Mesendoderm (in vitro differentiated cells): ENCODE measurements at regions not wholly inside any gene's neighbourhood (a gene's known extent, or its start where the extent isn't known, plus 50 kb on each side); places are given as distances from the start of the nearest gene placed in this dataset.

Source experiments
- DNase-seq: peaks from one replicate; pipeline ENCODE4 v3.0.0; 2013
- H2AK5ac ChIP-seq: 2 replicates; pipeline ENCODE4 v1.6.1; 2013; ENCODE audit warnings: low read length, inconsistent platforms
- H2BK120ac ChIP-seq: 2 replicates; pipeline ENCODE4 v1.6.1; 2013; ENCODE audit warnings: low read depth, mild to moderate bottlenecking, low read length, moderate library complexity, mixed read lengths
- H2BK15ac ChIP-seq: replicated peaks from 2 replicates; pipeline ENCODE4 v1.6.1; 2013; ENCODE audit warnings: low read depth, mild to moderate bottlenecking, moderate library complexity
- H2BK5ac ChIP-seq: 2 replicates; pipeline ENCODE4 v1.6.1; 2013; ENCODE audit warnings: low read length, inconsistent platforms
- H3K18ac ChIP-seq: 2 replicates; pipeline ENCODE4 v1.6.1; 2013; ENCODE audit warnings: mild to moderate bottlenecking, low read length, mixed read lengths
- H3K23ac ChIP-seq: one replicate; pipeline ENCODE4 v1.6.1; 2013; ENCODE audit warnings: low read length
- H3K27ac ChIP-seq: 2 replicates; pipeline ENCODE4 v1.5.1; 2013; ENCODE audit warnings: low read depth, mild to moderate bottlenecking, inconsistent platforms, low read length, moderate library complexity
- H3K27me3 ChIP-seq: 2 replicates; pipeline ENCODE4 v1.6.1; 2013; ENCODE audit warnings: low read length, control low read depth, mild to moderate bottlenecking, inconsistent platforms; ENCODE audit not compliant: insufficient read depth, poor library complexity
- H3K36me3 ChIP-seq: 2 replicates; pipeline ENCODE4 v1.6.1; 2013; ENCODE audit warnings: low read length, inconsistent platforms; ENCODE audit not compliant: control insufficient read depth, insufficient read depth
- H3K4ac ChIP-seq: one replicate; pipeline ENCODE4 v1.6.1; 2013; ENCODE audit warnings: low read depth, mild to moderate bottlenecking, low read length, moderate library complexity
- H3K4me1 ChIP-seq: 2 replicates; pipeline ENCODE4 v1.6.1; 2013; ENCODE audit warnings: low read depth, low read length, inconsistent platforms; ENCODE audit not compliant: control insufficient read depth
- H3K4me2 ChIP-seq: 2 replicates; pipeline ENCODE4 v1.6.1; 2013; ENCODE audit warnings: low read length
- H3K4me3 ChIP-seq: 2 replicates; pipeline ENCODE4 v1.5.1; 2013; ENCODE audit warnings: mild to moderate bottlenecking, low read length
- H3K56ac ChIP-seq: one replicate; pipeline ENCODE4 v1.6.1; 2013; ENCODE audit warnings: low read length
- H3K79me1 ChIP-seq: 2 replicates; pipeline ENCODE4 v1.6.1; 2013; ENCODE audit warnings: low read length, inconsistent platforms
- H3K79me2 ChIP-seq: 2 replicates; pipeline ENCODE4 v1.6.1; 2013; ENCODE audit warnings: mild to moderate bottlenecking, low read length; ENCODE audit not compliant: control insufficient read depth, insufficient read depth
- H3K9ac ChIP-seq: 2 replicates; pipeline ENCODE4 v1.6.1; 2013; ENCODE audit warnings: low read length, inconsistent platforms
- H4K5ac ChIP-seq: one replicate; pipeline ENCODE4 v1.6.1; 2013; ENCODE audit warnings: low read length
- H4K8ac ChIP-seq: one replicate; pipeline ENCODE4 v1.6.1; 2013; ENCODE audit warnings: low read depth, mild to moderate bottlenecking, control low read depth, low read length, moderate library complexity
- WGBS: extraction: QIAGEN DNeasy Blood & Tissue Kit; methylation state at CpG from one replicate; pipeline ENCODE4 v1.1.7; 2013; ENCODE audit warnings: low lambda C conversion rate, missing lambda C conversion rate; ENCODE audit not compliant: insufficient coverage; ENCODE audit errors: extremely low coverage; 5-methylcytosine and 5-hydroxymethylcytosine counted together

DNA sequence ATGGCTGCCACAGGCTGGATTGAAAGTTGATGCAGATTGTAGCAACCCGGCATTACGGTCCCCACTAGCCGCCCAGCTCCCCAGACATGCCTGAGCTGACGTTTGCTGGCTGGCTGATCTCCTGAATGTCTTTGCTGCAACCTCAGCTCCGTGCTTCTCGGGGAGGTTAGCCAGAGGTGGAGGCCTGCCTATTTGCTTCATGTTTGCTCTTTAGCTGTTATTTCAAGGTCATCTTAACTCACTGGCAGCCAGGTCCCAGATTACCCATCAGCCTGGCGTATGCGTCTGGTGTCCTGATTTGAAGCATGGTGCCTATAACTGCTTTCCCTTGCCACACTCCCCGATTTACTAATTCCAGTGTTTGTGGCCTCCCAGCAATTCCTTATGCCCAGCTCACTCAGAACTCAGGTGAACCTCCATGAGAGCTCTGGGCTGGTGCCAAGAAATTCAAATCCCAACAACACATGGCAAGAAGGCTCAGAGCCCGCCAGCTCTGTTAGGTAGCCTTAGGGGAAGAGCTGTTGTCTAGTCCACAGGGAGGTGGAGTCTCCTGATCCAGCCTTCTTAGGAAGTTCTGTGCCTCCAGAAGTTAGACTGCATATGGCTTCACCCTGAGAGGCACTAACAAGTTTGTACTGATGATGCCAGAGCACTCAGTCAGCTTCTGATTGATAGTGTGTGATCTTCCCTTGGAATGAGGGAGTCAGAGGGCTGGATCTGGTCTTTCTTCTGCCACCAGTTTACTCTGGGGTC lies 69.7 kb upstream of the EXOC4 start:
- H3K4me1 ChIP-seq, result no peaks in the 10 kb centered on the region
- H2AK5ac ChIP-seq, result no peak overlapping the region
- H4K8ac ChIP-seq, result no peak overlapping the region
- H3K9ac ChIP-seq, result no peak overlapping the region
- no peaks in the 10 kb centered on the region for H3K27me3 ChIP-seq
- H4K5ac ChIP-seq, result no peak overlapping the region
- no peak overlapping the region for H3K56ac ChIP-seq
- H3K23ac ChIP-seq, result no peak overlapping the region
- H3K79me2 ChIP-seq, result no peaks in the 10 kb centered on the region
- no peaks in the 10 kb centered on the region for H3K36me3 ChIP-seq
- no peak overlapping the region for H2BK5ac ChIP-seq
- no CpG with 5 or more reads among the region's 10 CpGs for WGBS
- no peak overlapping the region for H3K4me2 ChIP-seq
- no peak overlapping the region for H2BK15ac ChIP-seq
- no peaks in the 10 kb centered on the region for H3K79me1 ChIP-seq
- no peak for DNase-seq
- no peak overlapping the region for H3K18ac ChIP-seq
- H2BK120ac ChIP-seq, result no peak overlapping the region
- no peak overlapping the region for H3K4me3 ChIP-seq
- H3K27ac ChIP-seq, result no peak overlapping the region
- H3K4ac ChIP-seq, result no peak overlapping the region

DNA sequence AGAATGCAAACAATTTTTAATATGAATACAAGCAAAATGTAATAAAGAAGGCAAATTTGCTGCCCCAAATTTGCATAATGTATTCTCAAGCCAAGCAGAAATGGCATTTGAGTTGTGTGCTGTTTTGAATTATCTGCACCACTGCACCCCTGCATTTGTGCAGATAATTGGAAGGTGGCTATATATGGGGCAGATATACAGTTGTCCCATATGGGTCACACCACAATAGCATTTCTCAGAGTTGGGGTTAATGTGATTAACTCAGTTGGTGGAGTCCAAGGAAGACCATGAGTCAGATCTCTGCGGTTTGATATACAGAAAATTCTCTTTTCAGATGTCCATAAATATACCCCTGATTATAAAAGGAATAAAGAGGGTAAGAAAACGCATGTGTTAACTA lies 68.9 kb upstream of the EXOC4 start:
- Histone ChIP-seq H4K8ac (no peak overlapping the region), H2BK120ac (no peak overlapping the region), H3K27me3 (no peaks in the 10 kb centered on the region), H4K5ac (no peak overlapping the region), H3K9ac (no peak overlapping the region), H3K23ac (no peak overlapping the region), H2BK15ac (no peak overlapping the region), H2AK5ac (no peak overlapping the region), H3K79me2 (no peaks in the 10 kb centered on the region), H3K79me1 (no peaks in the 10 kb centered on the region), H3K27ac (no peak overlapping the region), H3K4me2 (no peak overlapping the region), H3K4me1 (no peaks in the 10 kb centered on the region), H3K4ac (no peak overlapping the region), H3K4me3 (no peak overlapping the region), H3K36me3 (no peaks in the 10 kb centered on the region), H3K56ac (no peak overlapping the region), H2BK5ac (no peak overlapping the region), H3K18ac (no peak overlapping the region)
- DNase-seq, result no peak
- no CpG with 5 or more reads among the region's 2 CpGs for WGBS

DNA sequence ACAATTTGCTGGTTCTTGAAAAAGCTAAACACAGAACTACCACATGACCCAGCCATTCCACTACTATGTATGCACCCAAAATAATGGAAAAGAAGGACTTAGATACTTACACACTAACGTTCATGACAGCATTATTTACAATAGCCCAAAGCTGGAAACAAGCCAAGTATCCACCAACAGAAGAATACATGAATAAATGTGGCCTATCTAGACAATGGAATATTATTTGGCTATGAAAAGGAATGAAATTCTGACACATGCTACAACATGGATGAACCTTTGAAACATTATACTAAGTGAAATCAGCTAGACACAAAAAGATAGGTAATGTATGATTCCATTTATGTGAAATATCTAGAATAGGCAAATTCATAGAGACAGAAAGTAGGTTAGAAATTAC lies 67.4 kb upstream of the EXOC4 start:
- Histone ChIP-seq H3K4me3 (no peak overlapping the region), H2BK15ac (no peak overlapping the region), H2BK5ac (no peak overlapping the region), H2BK120ac (no peak overlapping the region), H3K79me2 (no peaks in the 10 kb centered on the region), H3K18ac (no peak overlapping the region), H3K56ac (no peak overlapping the region), H3K4ac (no peak overlapping the region), H3K4me2 (no peak overlapping the region), H3K79me1 (no peaks in the 10 kb centered on the region), H3K4me1 (no peaks in the 10 kb centered on the region), H4K5ac (no peak overlapping the region), H3K27me3 (no peaks in the 10 kb centered on the region), H3K9ac (no peak overlapping the region), H3K36me3 (no peaks in the 10 kb centered on the region), H4K8ac (no peak overlapping the region), H3K27ac (no peak overlapping the region), H3K23ac (no peak overlapping the region), H2AK5ac (no peak overlapping the region)
- no CpG with 5 or more reads among the region's 1 CpG for WGBS
- no peak for DNase-seq

DNA sequence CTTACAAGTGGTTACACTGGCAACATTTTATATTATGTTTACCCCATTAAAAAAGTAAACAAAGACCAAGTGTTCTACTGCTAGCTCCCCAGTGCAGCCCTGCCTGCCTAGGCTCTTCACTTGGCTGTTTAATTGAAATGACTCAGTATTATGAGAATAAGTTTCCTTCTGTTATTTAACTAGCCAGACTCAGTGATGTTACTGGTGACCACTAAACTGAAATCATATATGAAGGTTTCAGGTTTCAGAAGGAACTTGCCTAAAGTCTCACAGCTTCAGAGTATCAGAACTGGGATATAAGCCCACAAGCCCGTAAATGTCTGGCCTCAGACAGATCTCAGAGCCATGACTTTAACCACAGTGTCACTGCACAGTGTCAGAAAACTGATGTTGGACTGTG lies 66.8 kb upstream of the EXOC4 start:
- H2BK120ac ChIP-seq, result no peak overlapping the region
- no peak overlapping the region for H3K27ac ChIP-seq
- WGBS, result no CpG with 5 or more reads among the region's 1 CpG
- H2BK5ac ChIP-seq, result no peak overlapping the region
- no peaks in the 10 kb centered on the region for H3K36me3 ChIP-seq
- H2AK5ac ChIP-seq, result no peak overlapping the region
- H3K27me3 ChIP-seq, result no peaks in the 10 kb centered on the region
- H3K23ac ChIP-seq, result no peak overlapping the region
- H3K18ac ChIP-seq, result no peak overlapping the region
- H3K4me1 ChIP-seq, result no peaks in the 10 kb centered on the region
- H3K56ac ChIP-seq, result no peak overlapping the region
- H3K4ac ChIP-seq, result no peak overlapping the region
- no peaks in the 10 kb centered on the region for H3K79me2 ChIP-seq
- DNase-seq, result no peak
- H4K8ac ChIP-seq, result no peak overlapping the region
- no peak overlapping the region for H3K9ac ChIP-seq
- no peaks in the 10 kb centered on the region for H3K79me1 ChIP-seq
- H2BK15ac ChIP-seq, result no peak overlapping the region
- H4K5ac ChIP-seq, result no peak overlapping the region
- H3K4me2 ChIP-seq, result no peak overlapping the region
- H3K4me3 ChIP-seq, result no peak overlapping the region

DNA sequence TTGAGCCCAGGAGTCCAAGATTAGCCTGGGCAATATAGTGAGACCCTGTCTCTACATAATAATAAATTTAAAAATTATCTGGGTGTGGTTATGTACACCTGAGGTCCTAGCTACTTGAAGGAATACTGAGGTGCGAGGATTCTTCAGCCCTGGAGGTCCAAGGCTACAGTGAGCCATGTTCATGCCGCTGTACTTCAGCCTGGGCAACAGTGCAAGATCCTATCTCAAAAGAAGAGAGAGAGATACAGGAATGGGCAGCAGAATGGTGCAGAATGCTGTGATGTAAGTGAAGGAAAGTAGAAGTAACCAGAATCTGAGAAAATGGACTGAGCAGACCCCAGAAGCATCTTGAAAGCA lies 62.7 kb upstream of the EXOC4 start:
- WGBS, result no CpG with 5 or more reads among the region's 2 CpGs
- no peak overlapping the region for H2BK5ac ChIP-seq
- H3K18ac ChIP-seq, result no peak overlapping the region
- no peak overlapping the region for H3K23ac ChIP-seq
- no peak overlapping the region for H2BK15ac ChIP-seq
- no peaks in the 10 kb centered on the region for H3K79me2 ChIP-seq
- H3K36me3 ChIP-seq, result no peaks in the 10 kb centered on the region
- no peak overlapping the region for H3K4me3 ChIP-seq
- no peaks in the 10 kb centered on the region for H3K79me1 ChIP-seq
- DNase-seq, result no peak
- no peak overlapping the region for H3K4me2 ChIP-seq
- H3K4me1 ChIP-seq, result no peaks in the 10 kb centered on the region
- H2BK120ac ChIP-seq, result no peak overlapping the region
- H4K5ac ChIP-seq, result no peak overlapping the region
- no peak overlapping the region for H2AK5ac ChIP-seq
- H4K8ac ChIP-seq, result no peak overlapping the region
- H3K4ac ChIP-seq, result no peak overlapping the region
- no peak overlapping the region for H3K27ac ChIP-seq
- no peak overlapping the region for H3K9ac ChIP-seq
- no peaks in the 10 kb centered on the region for H3K27me3 ChIP-seq
- H3K56ac ChIP-seq, result no peak overlapping the region

DNA sequence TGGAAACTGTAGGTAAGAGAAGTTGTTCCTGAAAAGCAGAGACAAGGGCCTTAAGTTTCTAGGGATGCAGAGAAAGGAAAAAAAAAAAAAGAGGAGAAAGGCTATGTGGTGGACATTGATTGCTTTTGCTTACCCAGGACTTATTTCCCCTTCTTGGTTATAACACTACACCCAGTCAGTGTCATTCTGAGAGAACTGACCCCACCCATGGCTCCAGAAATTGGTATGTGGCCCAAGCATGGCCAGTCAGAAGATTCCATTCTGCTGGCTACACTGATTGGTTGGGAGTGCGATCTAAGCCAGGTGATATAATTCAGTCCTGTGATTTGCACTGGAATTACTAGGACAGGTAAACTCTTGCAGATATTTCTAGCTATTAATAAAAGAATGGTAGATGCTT lies 62.2 kb upstream of the EXOC4 start:
- no peak overlapping the region for H2BK120ac ChIP-seq
- no peak overlapping the region for H4K5ac ChIP-seq
- DNase-seq, result no peak
- H3K18ac ChIP-seq, result no peak overlapping the region
- no peak overlapping the region for H3K9ac ChIP-seq
- H3K27ac ChIP-seq, result no peak overlapping the region
- no peak overlapping the region for H2BK15ac ChIP-seq
- H2AK5ac ChIP-seq, result no peak overlapping the region
- WGBS, result no CpG with 5 or more reads among the region's 1 CpG
- H3K27me3 ChIP-seq, result no peaks in the 10 kb centered on the region
- H2BK5ac ChIP-seq, result no peak overlapping the region
- no peak overlapping the region for H3K4me2 ChIP-seq
- no peaks in the 10 kb centered on the region for H3K36me3 ChIP-seq
- H3K23ac ChIP-seq, result no peak overlapping the region
- H3K79me2 ChIP-seq, result no peaks in the 10 kb centered on the region
- no peak overlapping the region for H3K4me3 ChIP-seq
- no peak overlapping the region for H3K4ac ChIP-seq
- no peaks in the 10 kb centered on the region for H3K79me1 ChIP-seq
- no peaks in the 10 kb centered on the region for H3K4me1 ChIP-seq
- no peak overlapping the region for H4K8ac ChIP-seq
- no peak overlapping the region for H3K56ac ChIP-seq
